ENCODE measurements at regions not wholly inside any gene's neighbourhood (a gene's known extent, or its start where the extent isn't known, plus 50 kb on each side); places are given as distances from the start of the nearest gene placed in this dataset.

GRCh38 chr16:52004343-52004742 lies 542.6 kb downstream of the TOX3 start:
- H3K27me3 ChIP-seq (ENCODE audit: control insufficient read depth, insufficient read depth, low read length), result no peaks in the 10 kb centered on the region
- no peak overlapping the region for H3K4me3 ChIP-seq (ENCODE audit: low read length)
- H3K4me1 ChIP-seq (ENCODE audit: control insufficient read depth, insufficient read depth, low read length), result no peaks in the 10 kb centered on the region
- H3K9me3 ChIP-seq (ENCODE audit: control insufficient read depth, low read length), result no peaks in the 10 kb centered on the region
- no peaks in the 10 kb centered on the region for H3K36me3 ChIP-seq (ENCODE audit: control insufficient read depth, insufficient read depth, low read length)
- no peak overlapping the region for H3K9ac ChIP-seq (ENCODE audit: low read length)

GRCh38 chr16:52002026-52002425 lies 544.9 kb downstream of the TOX3 start:
- Histone ChIP-seq H3K4me3 (ENCODE audit: low read length) (no peak overlapping the region), H3K9me3 (ENCODE audit: control insufficient read depth, low read length) (no peaks in the 10 kb centered on the region), H3K9ac (ENCODE audit: low read length) (no peak overlapping the region), H3K27me3 (ENCODE audit: control insufficient read depth, insufficient read depth, low read length) (no peaks in the 10 kb centered on the region), H3K4me1 (ENCODE audit: control insufficient read depth, insufficient read depth, low read length) (no peaks in the 10 kb centered on the region), H3K36me3 (ENCODE audit: control insufficient read depth, insufficient read depth, low read length) (no peaks in the 10 kb centered on the region)

- Histone ChIP-seq H3K4me1 (ENCODE audit: control insufficient read depth, insufficient read depth, low read length) (peaks cover 8% of the 10 kb centered on the region), H3K9me3 (ENCODE audit: control insufficient read depth, low read length) (no peaks in the 10 kb centered on the region), H3K9ac (ENCODE audit: low read length) (no peak overlapping the region), H3K36me3 (ENCODE audit: control insufficient read depth, insufficient read depth, low read length) (no peaks in the 10 kb centered on the region), H3K4me3 (ENCODE audit: low read length) (no peak overlapping the region), H3K27me3 (ENCODE audit: control insufficient read depth, insufficient read depth, low read length) (no peaks in the 10 kb centered on the region)
Measured at GRCh38 chr16:51996516-51996915, 550.4 kb downstream of the TOX3 start.

DNA sequence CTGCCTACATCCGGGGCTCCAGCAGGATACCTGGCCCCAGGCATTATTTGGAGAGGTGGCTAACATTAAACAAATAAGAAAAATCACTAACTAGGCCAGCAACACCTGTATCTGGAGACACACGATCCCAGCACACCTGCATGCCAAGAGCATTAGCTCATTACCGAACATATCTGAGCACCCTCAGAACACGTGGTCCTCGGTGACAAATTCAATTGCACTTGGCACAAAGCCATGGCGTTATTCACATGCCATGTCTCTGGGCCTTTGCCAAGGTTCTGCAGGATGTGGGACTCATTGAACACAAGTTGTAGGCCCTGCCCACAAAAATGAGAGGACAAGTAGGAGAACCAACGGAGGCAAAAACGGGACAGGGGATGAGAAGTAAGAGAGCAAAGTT lies 552.3 kb downstream of the TOX3 start:
- H3K4me1 ChIP-seq (ENCODE audit: control insufficient read depth, insufficient read depth, low read length), result peaks cover 8% of the 10 kb centered on the region
- H3K27me3 ChIP-seq (ENCODE audit: control insufficient read depth, insufficient read depth, low read length), result no peaks in the 10 kb centered on the region

GRCh38 chr16:51989637-51990230 lies 557.2 kb downstream of the TOX3 start:
- no peak overlapping the region for H3K4me3 ChIP-seq (ENCODE audit: low read length)
- H3K9me3 ChIP-seq (ENCODE audit: control insufficient read depth, low read length), result no peaks in the 10 kb centered on the region
- peaks cover 8% of the 10 kb centered on the region for H3K4me1 ChIP-seq (ENCODE audit: control insufficient read depth, insufficient read depth, low read length)
- H3K27me3 ChIP-seq (ENCODE audit: control insufficient read depth, insufficient read depth, low read length), result no peaks in the 10 kb centered on the region
- H3K9ac ChIP-seq (ENCODE audit: low read length), result no peak overlapping the region
- no peaks in the 10 kb centered on the region for H3K36me3 ChIP-seq (ENCODE audit: control insufficient read depth, insufficient read depth, low read length)

More for the DNA sequence above, 552.3 kb downstream of the TOX3 start:
- no peaks in the 10 kb centered on the region for H3K36me3 ChIP-seq (ENCODE audit: control insufficient read depth, insufficient read depth, low read length)
- no peaks in the 10 kb centered on the region for H3K9me3 ChIP-seq (ENCODE audit: control insufficient read depth, low read length)
- H3K9ac ChIP-seq (ENCODE audit: low read length), result no peak overlapping the region
- H3K4me3 ChIP-seq (ENCODE audit: low read length), result no peak overlapping the region

DNA sequence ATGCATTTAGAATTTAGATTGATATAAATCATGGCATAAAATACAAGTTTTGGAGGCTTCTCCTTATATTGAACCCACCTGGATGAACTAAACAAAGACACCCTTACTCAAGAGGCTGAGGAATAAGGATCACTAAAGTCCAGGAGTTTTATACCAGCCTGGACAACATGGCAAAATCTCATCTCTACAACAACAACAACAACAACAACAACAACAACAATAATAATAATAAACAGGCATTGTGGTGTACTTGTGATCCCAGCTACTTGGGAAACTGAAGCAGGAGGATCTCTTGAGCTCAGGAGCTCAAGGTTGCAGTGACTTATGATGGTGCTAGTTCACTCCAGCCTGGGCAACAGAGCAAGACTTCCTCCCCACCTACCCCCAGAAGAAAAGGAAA lies 558.0 kb downstream of the TOX3 start:
- no peaks in the 10 kb centered on the region for H3K36me3 ChIP-seq (ENCODE audit: control insufficient read depth, insufficient read depth, low read length)
- H3K4me3 ChIP-seq (ENCODE audit: low read length), result no peak overlapping the region
- peaks cover under 1% of the 10 kb centered on the region for H3K4me1 ChIP-seq (ENCODE audit: control insufficient read depth, insufficient read depth, low read length)
- no peaks in the 10 kb centered on the region for H3K27me3 ChIP-seq (ENCODE audit: control insufficient read depth, insufficient read depth, low read length)
- no peak overlapping the region for H3K9ac ChIP-seq (ENCODE audit: low read length)
- H3K9me3 ChIP-seq (ENCODE audit: control insufficient read depth, low read length), result no peaks in the 10 kb centered on the region

DNA sequence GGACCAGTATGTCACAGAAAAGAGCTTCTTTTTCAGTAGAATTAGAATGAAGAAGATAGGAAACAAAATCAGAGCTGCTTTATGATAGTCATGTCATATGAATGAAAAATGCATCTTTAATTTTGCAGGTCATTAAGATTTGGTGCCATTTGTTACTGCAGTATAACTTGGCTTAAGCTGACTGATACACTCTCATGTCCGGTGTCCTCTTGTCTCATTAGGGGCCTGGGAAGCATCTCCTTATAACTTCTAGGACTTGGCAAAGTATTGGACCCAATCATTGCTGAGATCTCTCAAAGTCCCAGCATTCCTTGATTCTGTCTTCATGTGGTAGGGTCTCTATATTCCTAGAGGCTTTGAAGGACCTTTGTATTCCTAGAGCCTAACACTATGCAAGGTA lies 559.4 kb downstream of the TOX3 start:
- Histone ChIP-seq H3K27me3 (ENCODE audit: control insufficient read depth, insufficient read depth, low read length) (no peaks in the 10 kb centered on the region), H3K9ac (ENCODE audit: low read length) (no peak overlapping the region)

GRCh38 chr16:51986717-51987116 lies 560.2 kb downstream of the TOX3 start:
- Histone ChIP-seq H3K9ac (ENCODE audit: low read length) (no peak overlapping the region), H3K9me3 (ENCODE audit: control insufficient read depth, low read length) (no peaks in the 10 kb centered on the region), H3K4me3 (ENCODE audit: low read length) (no peak overlapping the region), H3K27me3 (ENCODE audit: control insufficient read depth, insufficient read depth, low read length) (no peaks in the 10 kb centered on the region), H3K4me1 (ENCODE audit: control insufficient read depth, insufficient read depth, low read length) (no peaks in the 10 kb centered on the region), H3K36me3 (ENCODE audit: control insufficient read depth, insufficient read depth, low read length) (no peaks in the 10 kb centered on the region)

More for the DNA sequence above, 559.4 kb downstream of the TOX3 start:
- Histone ChIP-seq H3K4me3 (ENCODE audit: low read length) (no peak overlapping the region), H3K9me3 (ENCODE audit: control insufficient read depth, low read length) (no peaks in the 10 kb centered on the region), H3K4me1 (ENCODE audit: control insufficient read depth, insufficient read depth, low read length) (no peaks in the 10 kb centered on the region), H3K36me3 (ENCODE audit: control insufficient read depth, insufficient read depth, low read length) (no peaks in the 10 kb centered on the region)

DNA sequence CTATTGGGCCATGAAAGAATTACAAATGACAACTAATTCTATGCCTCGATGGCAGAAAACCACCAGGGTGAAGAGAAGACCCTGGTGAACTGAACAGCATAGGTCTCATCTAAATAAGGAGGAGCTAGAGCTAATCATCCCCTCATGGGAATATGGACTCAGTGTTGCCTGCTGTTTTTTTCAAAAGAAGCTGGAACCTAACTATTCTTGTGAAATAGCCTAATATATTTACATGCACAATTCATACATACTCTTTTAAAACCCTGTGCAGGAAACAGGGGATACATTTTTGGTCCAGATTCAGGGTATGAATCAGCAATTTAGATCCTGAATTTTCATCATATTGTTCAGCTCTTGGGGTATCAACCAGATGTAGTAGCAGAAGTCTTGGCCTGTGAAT lies 560.6 kb downstream of the TOX3 start:
- H3K27me3 ChIP-seq (ENCODE audit: control insufficient read depth, insufficient read depth, low read length), result no peaks in the 10 kb centered on the region
- no peaks in the 10 kb centered on the region for H3K4me1 ChIP-seq (ENCODE audit: control insufficient read depth, insufficient read depth, low read length)
- H3K9me3 ChIP-seq (ENCODE audit: control insufficient read depth, low read length), result no peaks in the 10 kb centered on the region
- H3K9ac ChIP-seq (ENCODE audit: low read length), result no peak overlapping the region
- H3K4me3 ChIP-seq (ENCODE audit: low read length), result no peak overlapping the region
- H3K36me3 ChIP-seq (ENCODE audit: control insufficient read depth, insufficient read depth, low read length), result no peaks in the 10 kb centered on the region

DNA sequence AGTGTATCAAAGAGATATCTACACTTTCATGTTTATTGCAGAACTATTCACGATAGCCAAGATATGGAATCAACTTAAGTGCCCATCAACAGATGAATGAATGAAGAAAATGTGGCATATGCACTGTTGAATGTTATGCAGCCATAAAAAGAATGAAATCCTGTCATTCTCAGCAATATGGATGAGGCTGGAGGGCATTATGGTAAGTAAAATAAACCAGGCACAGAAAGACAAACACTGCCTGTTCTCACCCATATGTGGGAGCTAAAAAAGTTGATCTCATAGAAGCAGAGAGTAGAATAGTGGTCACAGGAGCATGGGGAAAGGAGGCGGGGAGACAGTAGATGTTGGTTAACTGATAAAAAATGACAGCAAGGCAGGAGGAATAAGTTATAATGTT lies 561.8 kb downstream of the TOX3 start:
- Histone ChIP-seq H3K27me3 (ENCODE audit: control insufficient read depth, insufficient read depth, low read length) (no peaks in the 10 kb centered on the region), H3K9me3 (ENCODE audit: control insufficient read depth, low read length) (no peaks in the 10 kb centered on the region), H3K4me3 (ENCODE audit: low read length) (no peak overlapping the region), H3K36me3 (ENCODE audit: control insufficient read depth, insufficient read depth, low read length) (no peaks in the 10 kb centered on the region), H3K4me1 (ENCODE audit: control insufficient read depth, insufficient read depth, low read length) (no peaks in the 10 kb centered on the region), H3K9ac (ENCODE audit: low read length) (no peak overlapping the region)

DNA sequence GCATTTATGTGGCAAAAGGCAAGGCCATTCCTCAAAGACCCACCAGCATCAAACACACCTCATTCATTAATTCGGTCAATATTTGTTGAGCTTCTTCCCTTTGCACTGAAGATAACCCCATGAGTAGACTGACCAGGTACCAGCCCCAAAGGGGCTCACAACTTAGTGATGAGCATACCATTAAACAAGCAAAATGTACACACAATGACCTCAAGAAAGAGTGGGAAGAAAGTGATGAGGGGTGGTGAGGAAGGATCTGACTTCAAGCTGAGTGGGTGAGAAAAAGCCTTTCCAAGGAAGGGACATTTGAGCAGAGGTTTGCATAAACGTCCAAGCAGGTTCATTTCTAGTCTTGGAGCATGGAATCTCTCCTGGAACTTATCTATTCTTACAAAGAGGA lies 562.5 kb downstream of the TOX3 start:
- Histone ChIP-seq H3K9me3 (ENCODE audit: control insufficient read depth, low read length) (no peaks in the 10 kb centered on the region), H3K27me3 (ENCODE audit: control insufficient read depth, insufficient read depth, low read length) (no peaks in the 10 kb centered on the region), H3K36me3 (ENCODE audit: control insufficient read depth, insufficient read depth, low read length) (no peaks in the 10 kb centered on the region), H3K4me1 (ENCODE audit: control insufficient read depth, insufficient read depth, low read length) (no peaks in the 10 kb centered on the region), H3K4me3 (ENCODE audit: low read length) (no peak overlapping the region), H3K9ac (ENCODE audit: low read length) (no peak overlapping the region)

DNA sequence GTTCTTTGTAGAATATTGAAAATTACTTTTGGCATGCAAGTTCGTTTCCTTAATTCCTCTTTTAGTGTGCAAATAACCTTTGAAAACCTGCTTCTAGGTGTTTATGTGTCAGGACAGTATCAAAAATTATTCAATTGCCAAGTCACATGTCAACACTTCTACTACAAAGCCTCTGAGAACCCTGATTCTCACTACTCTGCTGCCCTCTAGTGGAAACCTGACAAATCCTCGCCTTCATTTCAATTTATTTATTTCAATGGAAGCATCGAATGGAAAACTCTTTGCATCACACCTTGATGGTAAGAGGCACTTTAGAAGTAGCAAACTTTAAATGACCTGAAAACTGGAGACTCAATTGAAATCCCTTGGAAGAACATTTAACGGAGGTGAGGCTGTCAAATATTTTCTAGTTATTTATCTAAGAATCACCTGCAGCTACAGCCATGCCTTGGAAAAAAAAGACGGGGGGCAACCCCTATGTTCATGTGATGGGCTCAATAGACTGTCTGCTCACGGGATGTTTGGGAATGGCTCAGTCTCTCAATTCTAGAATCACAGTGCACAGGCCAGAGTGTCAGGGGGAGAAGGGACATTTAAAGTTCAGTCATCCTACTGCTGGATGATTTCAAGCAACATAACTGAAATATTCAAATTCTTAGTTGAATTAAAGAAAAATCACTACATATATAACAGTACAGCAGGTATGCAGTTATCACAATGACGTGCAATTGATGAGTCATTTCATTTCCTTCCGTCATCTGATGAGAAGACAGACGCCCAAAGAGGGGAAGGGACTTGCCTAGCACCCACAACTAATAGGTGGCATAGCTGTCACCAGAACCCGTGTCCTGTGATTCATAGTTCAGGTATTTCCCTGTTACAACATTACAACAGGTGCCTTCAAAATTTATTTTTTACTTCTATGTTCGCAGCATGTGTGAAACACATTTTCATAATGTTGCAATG lies 563.9 kb downstream of the TOX3 start:
- H3K9ac ChIP-seq (ENCODE audit: low read length), result no peak overlapping the region

More for the DNA sequence above, 563.9 kb downstream of the TOX3 start:
- Histone ChIP-seq H3K36me3 (ENCODE audit: control insufficient read depth, insufficient read depth, low read length) (no peaks in the 10 kb centered on the region), H3K27me3 (ENCODE audit: control insufficient read depth, insufficient read depth, low read length) (no peaks in the 10 kb centered on the region), H3K9me3 (ENCODE audit: control insufficient read depth, low read length) (no peaks in the 10 kb centered on the region), H3K4me1 (ENCODE audit: control insufficient read depth, insufficient read depth, low read length) (no peaks in the 10 kb centered on the region), H3K4me3 (ENCODE audit: low read length) (no peak overlapping the region)

Data from mucosa of stomach (tissue), 1 donor.